SK-N-SH (cell line): ENCODE measurements at regions not wholly inside any gene's neighbourhood (a gene's known extent, or its start where the extent isn't known, plus 50 kb on each side); places are given as distances from the start of the nearest gene placed in this dataset.

Experiments
- CTCF ChIA-PET: fragments of 300-600, 350-600 bp; formaldehyde crosslinking; extraction: SDS; loops from one replicate; lab custom pipeline; 2021; lab: Yijun Ruan, JAX
- POLR2A ChIA-PET: fragments of 350-600 bp; sonication (Branson Sonifier 250); formaldehyde crosslinking; extraction: SDS; loops from one replicate; lab custom pipeline; 2020; ENCODE audit warnings: antibody characterized with exemption, inconsistent platforms; lab: Yijun Ruan, JAX
- DNase-seq: peaks from one replicate; pipeline ENCODE4 v3.0.0; 2012
- H2AFZ ChIP-seq: fragments of 200-600 bp; sonication (generic); 2 replicates; pipeline ENCODE4 v1.8.1; 2016; ENCODE audit warnings: antibody characterized with exemption, mild to moderate bottlenecking, low read depth
- H3F3A ChIP-seq: fragments of 200-600 bp; sonication (generic); replicated peaks from 2 replicates; pipeline ENCODE3; 2016; ENCODE audit warnings: antibody characterized with exemption, mild to moderate bottlenecking; ENCODE audit not compliant: insufficient read depth
- H3K27ac ChIP-seq, 2 experiments: fragments of 200-500 bp in 1 of 2; fragments of 200-600 bp in 1 of 2; sonication (Bioruptor generic) in 1 of 2; sonication (generic), shearing (Covaris generic) in 1 of 2; 2 replicates each; pipeline versions ENCODE4 v1.5.1 to v1.6.1; 2014 to 2016; ENCODE audit warnings: low read depth in 2 of 2, inconsistent platforms in 1 of 2, low read length in 1 of 2, mild to moderate bottlenecking in 1 of 2, mixed read lengths in 1 of 2
- H3K27me3 ChIP-seq: fragments of 200-600 bp; sonication (generic), shearing (Covaris generic); 2 replicates; pipeline ENCODE4 v1.6.1; 2016; ENCODE audit warnings: mixed run types; ENCODE audit not compliant: insufficient read depth
- H3K36me3 ChIP-seq, 2 experiments: fragments of 200-500 bp in 1 of 2; fragments of 200-600 bp in 1 of 2; sonication (Bioruptor generic) in 1 of 2; sonication (generic) in 1 of 2; replicated peaks in 1 of 2; 2 replicates each; pipeline versions ENCODE3 to v1.5.1; 2014 to 2016; ENCODE audit warnings: low read length in 1 of 2, mild to moderate bottlenecking in 1 of 2; ENCODE audit not compliant: insufficient read depth in 2 of 2, control insufficient read depth in 1 of 2
- H3K4me1 ChIP-seq, 2 experiments: fragments of 200-500 bp in 1 of 2; fragments of 200-600 bp in 1 of 2; sonication (Bioruptor generic) in 1 of 2; sonication (generic), shearing (Covaris generic) in 1 of 2; 2 replicates each; pipeline versions ENCODE4 v1.5.1 to v1.6.1; 2014 to 2016; ENCODE audit warnings: low read depth in 1 of 2, low read length in 1 of 2, mixed run types in 1 of 2; ENCODE audit not compliant: insufficient read depth in 2 of 2, control insufficient read depth in 1 of 2
- H3K4me2 ChIP-seq: fragments of 200-600 bp; sonication (generic), shearing (Covaris generic); 2 replicates; pipeline ENCODE4 v1.6.1; 2017; ENCODE audit warnings: mixed run types
- H3K4me3 ChIP-seq, 2 experiments: fragments of 200-500 bp in 1 of 2; fragments of 200-600 bp in 1 of 2; sonication (Bioruptor generic) in 1 of 2; sonication (generic), shearing (Covaris generic) in 1 of 2; 2 replicates each; pipeline versions ENCODE4 v1.5.1 to v1.8.1; 2014 to 2016; ENCODE audit warnings: low read depth in 2 of 2, inconsistent platforms in 1 of 2, low read length in 1 of 2, mild to moderate bottlenecking in 1 of 2, mixed read lengths in 1 of 2, moderate library complexity in 1 of 2
- H3K79me2 ChIP-seq: fragments of 200-600 bp; sonication (generic); 2 replicates; pipeline ENCODE4 v1.8.1; 2017; ENCODE audit warnings: mild to moderate bottlenecking; ENCODE audit not compliant: insufficient read depth
- H3K9ac ChIP-seq: fragments of 200-600 bp; sonication (generic); 2 replicates; pipeline ENCODE4 v1.6.1; 2017; ENCODE audit warnings: mixed run types
- H3K9me2 ChIP-seq: fragments of 200-600 bp; sonication (generic); 2 replicates; pipeline ENCODE4 v1.6.1; 2017; ENCODE audit warnings: mixed run types
- H3K9me3 ChIP-seq: fragments of 200-600 bp; sonication (generic); 2 replicates; pipeline ENCODE4 v1.6.1; 2017; ENCODE audit warnings: mixed run types, mild to moderate bottlenecking, moderate library complexity
- H4K20me1 ChIP-seq: fragments of 200-600 bp; sonication (generic); 2 replicates; pipeline ENCODE4 v1.6.1; 2017; ENCODE audit warnings: mild to moderate bottlenecking, mixed run types; ENCODE audit not compliant: insufficient read depth
- CHD2 ChIP-seq: fragments of 150-350 bp; IDR thresholded peaks from 2 replicates; pipeline ENCODE4 v1.6.1; 2018; ENCODE audit warnings: low read length; ENCODE audit not compliant: partially characterized antibody
- EP300 ChIP-seq, 2 experiments: IDR thresholded peaks; 2 replicates each; pipeline versions ENCODE4 v1.4.0 to v1.6.1; 2012; ENCODE audit warnings: borderline replicate concordance in 1 of 2, low read depth in 1 of 2, low read length in 1 of 2
- EZH2phosphoT487 ChIP-seq: fragments of 200-600 bp; sonication (generic); IDR thresholded peaks from 2 replicates; pipeline ENCODE4 v1.6.1; 2017; ENCODE audit warnings: low read depth, mixed run types, mild to moderate bottlenecking, antibody characterized with exemption, moderate library complexity, borderline replicate concordance
- FOSL2 ChIP-seq: IDR thresholded peaks from 2 replicates; pipeline ENCODE4 v1.4.0; 2012; ENCODE audit warnings: low read depth, mild to moderate bottlenecking, moderate library complexity, borderline replicate concordance
- FOXJ3 ChIP-seq: sonication (generic); formaldehyde crosslinking; IDR thresholded peaks from 2 replicates; pipeline ENCODE4 v1.5.1; 2020; ENCODE audit warnings: mild to moderate bottlenecking, missing genetic modification reagents
- JUND ChIP-seq: IDR thresholded peaks from 2 replicates; pipeline ENCODE4 v1.4.0; 2012
- MEF2A ChIP-seq: IDR thresholded peaks from 2 replicates; pipeline ENCODE4 v1.4.0; 2012; ENCODE audit warnings: low read depth, borderline replicate concordance
- MXI1 ChIP-seq: IDR thresholded peaks from 2 replicates; pipeline ENCODE4 v1.6.1; 2012; ENCODE audit warnings: mild to moderate bottlenecking, low read depth, low read length, improper control_type of control experiment
- NRF1 ChIP-seq: IDR thresholded peaks from 2 replicates; pipeline ENCODE4 v1.6.1; 2012; ENCODE audit warnings: low read depth, mild to moderate bottlenecking, low read length
- RAD21 ChIP-seq: IDR thresholded peaks from 2 replicates; pipeline ENCODE4 v1.6.1; 2012; ENCODE audit warnings: mild to moderate bottlenecking, low read length
- RCOR1 ChIP-seq: fragments of 150-350 bp; IDR thresholded peaks from 2 replicates; pipeline ENCODE4 v1.6.1; 2017; ENCODE audit warnings: antibody characterized with exemption, low read length
- RFX5 ChIP-seq: IDR thresholded peaks from 2 replicates; pipeline ENCODE4 v1.6.1; 2012; ENCODE audit warnings: mild to moderate bottlenecking, improper control_type of control experiment, low read length
- SIN3A ChIP-seq: IDR thresholded peaks from 2 replicates; pipeline ENCODE4 v1.6.1; 2012; ENCODE audit warnings: low read depth, mild to moderate bottlenecking, low read length, moderate library complexity, borderline replicate concordance
- SMC3 ChIP-seq: IDR thresholded peaks from 2 replicates; pipeline ENCODE4 v1.6.1; 2012; ENCODE audit warnings: low read depth, low read length, improper control_type of control experiment
- TCF12 ChIP-seq: IDR thresholded peaks from 2 replicates; pipeline ENCODE4 v1.4.0; 2012
- TEAD4 ChIP-seq: IDR thresholded peaks from 2 replicates; pipeline ENCODE4 v1.4.0; 2012; ENCODE audit warnings: mild to moderate bottlenecking, borderline replicate concordance; ENCODE audit not compliant: insufficient read depth
- WGBS: methylation state at CpG from one replicate; pipeline ENCODE4 v1.1.6; 2017; ENCODE audit warnings: low lambda C conversion rate; 5-methylcytosine and 5-hydroxymethylcytosine counted together
- TF ChIP-seq, protein P1 (sequence below): IDR thresholded peaks from 2 replicates; pipeline ENCODE4; 2012
- TF ChIP-seq, protein P2 (sequence below): fragments of 150-350 bp; IDR thresholded peaks from 2 replicates; pipeline ENCODE4 v1.6.1; 2017; ENCODE audit warnings: antibody characterized with exemption, low read length, low read depth, borderline replicate concordance
- TF ChIP-seq, protein P3 (sequence below): fragments of 200-600 bp; sonication (generic); IDR thresholded peaks from 2 replicates; pipeline ENCODE4 v1.6.1; 2017; ENCODE audit warnings: antibody characterized with exemption, mild to moderate bottlenecking, moderate library complexity

DNA sequence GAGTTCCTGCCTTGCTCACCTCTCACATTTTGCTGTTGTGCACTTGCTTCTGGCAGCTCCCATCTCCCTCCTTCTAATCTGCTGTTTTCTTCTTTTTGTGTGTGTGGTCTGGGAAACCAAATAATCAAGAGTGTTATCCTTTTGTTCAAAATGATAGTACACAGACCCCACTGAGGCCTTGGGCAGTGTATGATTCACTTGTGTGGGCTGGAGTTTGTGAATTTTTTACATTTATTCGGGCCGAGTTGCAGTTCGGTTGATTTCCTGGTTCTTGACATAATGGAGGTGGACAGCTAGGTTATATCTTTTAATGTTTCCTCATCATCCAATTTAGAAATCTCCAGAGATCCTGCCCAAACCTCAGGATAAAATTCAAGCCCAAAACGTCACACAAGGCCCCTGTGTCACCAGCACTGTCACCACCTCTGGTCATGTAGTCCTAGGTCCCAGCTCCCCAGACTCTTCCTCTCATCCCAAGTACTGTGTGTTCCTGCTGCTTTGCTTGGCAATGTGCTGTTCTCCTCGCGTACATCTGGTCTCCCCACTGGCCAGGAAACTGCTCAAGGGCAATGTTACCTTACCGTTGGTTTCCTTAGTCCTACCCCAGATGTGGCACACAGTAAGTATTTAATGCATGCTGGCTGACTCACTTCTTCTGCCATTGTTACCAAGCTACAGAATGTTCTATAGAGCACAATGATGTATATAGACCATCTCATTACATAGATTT, 55.7 kb upstream of the PHACTR2 start:
- CTCF ChIA-PET: interaction anchor here (0.7 to 1.0 kb wide), 2 partner anchors 29 to 384 kb away, joined by 3 read pairs; no protein-coding TSS in a partner anchor
- no peaks in the 10 kb centered on the region for H3K9me3 ChIP-seq
- H3K27ac ChIP-seq: peak overlapping the region; percentile 6 to 53; a peak in 2 of 4 replicates
- 40% methylated on average over 7 of the region's 7 CpGs for WGBS
- H4K20me1 ChIP-seq: no peaks in the 10 kb centered on the region
- peaks cover 4 to 10% of the 10 kb centered on the region in 2 experiments; a peak in 3 of 4 replicates for H3K4me1 ChIP-seq
- peak overlapping the region; percentile 15; the same call in 1 of the 2 replicates for H3K4me2 ChIP-seq
- no peak overlapping the region for H3K4me3 ChIP-seq
- H3K79me2 ChIP-seq: no peaks in the 10 kb centered on the region; the same call in 1 of the 2 replicates
- H3K36me3 ChIP-seq: no peaks in the 10 kb centered on the region
- POLR2A ChIA-PET: no interaction called here
- TF ChIP-seq, protein P1, sequence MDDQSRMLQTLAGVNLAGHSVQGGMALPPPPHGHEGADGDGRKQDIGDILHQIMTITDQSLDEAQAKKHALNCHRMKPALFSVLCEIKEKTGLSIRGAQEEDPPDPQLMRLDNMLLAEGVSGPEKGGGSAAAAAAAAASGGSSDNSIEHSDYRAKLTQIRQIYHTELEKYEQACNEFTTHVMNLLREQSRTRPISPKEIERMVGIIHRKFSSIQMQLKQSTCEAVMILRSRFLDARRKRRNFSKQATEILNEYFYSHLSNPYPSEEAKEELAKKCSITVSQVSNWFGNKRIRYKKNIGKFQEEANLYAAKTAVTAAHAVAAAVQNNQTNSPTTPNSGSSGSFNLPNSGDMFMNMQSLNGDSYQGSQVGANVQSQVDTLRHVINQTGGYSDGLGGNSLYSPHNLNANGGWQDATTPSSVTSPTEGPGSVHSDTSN: peak; percentile 53; the same call in 1 of the 2 replicates
- TF ChIP-seq, protein P2, sequence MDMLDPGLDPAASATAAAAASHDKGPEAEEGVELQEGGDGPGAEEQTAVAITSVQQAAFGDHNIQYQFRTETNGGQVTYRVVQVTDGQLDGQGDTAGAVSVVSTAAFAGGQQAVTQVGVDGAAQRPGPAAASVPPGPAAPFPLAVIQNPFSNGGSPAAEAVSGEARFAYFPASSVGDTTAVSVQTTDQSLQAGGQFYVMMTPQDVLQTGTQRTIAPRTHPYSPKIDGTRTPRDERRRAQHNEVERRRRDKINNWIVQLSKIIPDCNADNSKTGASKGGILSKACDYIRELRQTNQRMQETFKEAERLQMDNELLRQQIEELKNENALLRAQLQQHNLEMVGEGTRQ: no peak
- TF ChIP-seq JUND (0 out of 2 replicates have a peak, but pooled peaks have one; percentile 19), TCF12 (peak; percentile 75), FOSL2 (peak; percentile 28; the same call in 1 of the 2 replicates), MXI1 (no peak), TEAD4 (no peak)
- H2AFZ ChIP-seq: no peak overlapping the region
- no peak overlapping the region for H3K9ac ChIP-seq
- DNase-seq: no peak
- no peaks in the 10 kb centered on the region for H3K27me3 ChIP-seq
- H3F3A ChIP-seq: peaks cover 5% of the 10 kb centered on the region
- H3K9me2 ChIP-seq: no peaks in the 10 kb centered on the region

DNA sequence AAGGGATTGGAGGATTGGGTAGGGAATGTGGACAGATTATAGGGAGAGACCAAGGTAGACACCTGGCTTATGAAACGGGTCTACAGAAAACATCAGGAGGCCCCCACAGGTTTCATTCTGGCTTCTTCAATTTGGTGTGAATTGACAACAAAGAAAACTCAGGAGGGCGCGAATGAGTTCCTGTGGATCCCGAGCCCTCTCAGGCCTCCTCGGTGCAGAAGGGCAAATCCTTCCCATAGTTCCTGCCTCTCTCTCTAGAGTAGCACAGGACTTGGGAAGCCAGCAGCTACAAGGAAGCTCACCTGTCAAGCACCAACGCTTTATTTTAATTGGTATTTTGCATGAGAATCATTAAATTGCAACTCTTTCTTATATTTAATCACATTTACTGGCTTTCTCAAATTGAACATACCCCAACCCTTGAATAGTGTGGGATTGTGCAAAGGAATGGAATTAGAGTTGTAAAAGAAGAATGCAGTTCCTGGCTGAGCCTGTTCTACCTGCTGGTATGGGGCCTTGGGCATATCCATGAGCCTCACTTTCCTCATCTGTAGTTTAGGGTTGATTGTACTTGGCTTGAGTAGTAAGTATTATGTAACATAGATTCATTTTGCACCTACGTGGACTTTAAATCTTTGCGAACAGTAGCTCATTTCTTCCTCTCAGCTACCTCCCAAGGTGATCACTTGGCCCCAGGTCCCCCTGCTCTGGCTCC, 56.4 kb upstream of the PHACTR2 start:
- Histone ChIP-seq H3K36me3 (no peaks in the 10 kb centered on the region), H3K9ac (no peak overlapping the region), H3K9me2 (no peaks in the 10 kb centered on the region), H3F3A (peaks cover 5% of the 10 kb centered on the region), H3K4me3 (no peak overlapping the region), H3K27ac (peak overlapping the region; percentile 19 to 53; a peak in 2 of 4 replicates), H3K4me1 (peaks cover 4 to 10% of the 10 kb centered on the region in 2 experiments; a peak in 3 of 4 replicates), H3K9me3 (no peaks in the 10 kb centered on the region), H3K79me2 (no peaks in the 10 kb centered on the region; the same call in 1 of the 2 replicates), H3K27me3 (no peaks in the 10 kb centered on the region)
- CTCF ChIA-PET: interaction anchor here (1.0 kb wide), 1 partner anchor 385 kb away, joined by 3 read pairs; no protein-coding TSS in a partner anchor
- 92% methylated on average over 8 of the region's 8 CpGs for WGBS
- TF ChIP-seq FOXJ3 (no peak), EP300 (IDR thresholded peaks at IDR 0.05; ENCODE audit: borderline replicate concordance in 1 of 2, low read depth in 1 of 2, low read length in 1 of 2) (no peak), NRF1 (no peak), FOSL2 (no peak), RAD21 (no peak), RCOR1 (no peak), RFX5 (no peak), CHD2 (no peak), SIN3A (no peak), SMC3 (no peak), EZH2phosphoT487 (no peak), MEF2A (no peak)
- TF ChIP-seq, protein P3, sequence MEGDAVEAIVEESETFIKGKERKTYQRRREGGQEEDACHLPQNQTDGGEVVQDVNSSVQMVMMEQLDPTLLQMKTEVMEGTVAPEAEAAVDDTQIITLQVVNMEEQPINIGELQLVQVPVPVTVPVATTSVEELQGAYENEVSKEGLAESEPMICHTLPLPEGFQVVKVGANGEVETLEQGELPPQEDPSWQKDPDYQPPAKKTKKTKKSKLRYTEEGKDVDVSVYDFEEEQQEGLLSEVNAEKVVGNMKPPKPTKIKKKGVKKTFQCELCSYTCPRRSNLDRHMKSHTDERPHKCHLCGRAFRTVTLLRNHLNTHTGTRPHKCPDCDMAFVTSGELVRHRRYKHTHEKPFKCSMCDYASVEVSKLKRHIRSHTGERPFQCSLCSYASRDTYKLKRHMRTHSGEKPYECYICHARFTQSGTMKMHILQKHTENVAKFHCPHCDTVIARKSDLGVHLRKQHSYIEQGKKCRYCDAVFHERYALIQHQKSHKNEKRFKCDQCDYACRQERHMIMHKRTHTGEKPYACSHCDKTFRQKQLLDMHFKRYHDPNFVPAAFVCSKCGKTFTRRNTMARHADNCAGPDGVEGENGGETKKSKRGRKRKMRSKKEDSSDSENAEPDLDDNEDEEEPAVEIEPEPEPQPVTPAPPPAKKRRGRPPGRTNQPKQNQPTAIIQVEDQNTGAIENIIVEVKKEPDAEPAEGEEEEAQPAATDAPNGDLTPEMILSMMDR: no peak
- TF ChIP-seq, protein P2: no peak
- TF ChIP-seq, all 33 proteins: peak for 0
- Histone ChIP-seq H3K4me2 (peak overlapping the region; percentile 15; the same call in 1 of the 2 replicates), H2AFZ (no peak overlapping the region), H4K20me1 (no peaks in the 10 kb centered on the region)
- no peak for DNase-seq
- POLR2A ChIA-PET: no interaction called here
